ENCODE measurements at regions not wholly inside any gene's neighbourhood (a gene's known extent, or its start where the extent isn't known, plus 50 kb on each side); places are given as distances from the start of the nearest gene placed in this dataset.
"Not testable (repeated sequence)": the region's sequence is repeated elsewhere in the genome, so short reads cannot be mapped to it uniquely, and the experiment has no call there.

DNA sequence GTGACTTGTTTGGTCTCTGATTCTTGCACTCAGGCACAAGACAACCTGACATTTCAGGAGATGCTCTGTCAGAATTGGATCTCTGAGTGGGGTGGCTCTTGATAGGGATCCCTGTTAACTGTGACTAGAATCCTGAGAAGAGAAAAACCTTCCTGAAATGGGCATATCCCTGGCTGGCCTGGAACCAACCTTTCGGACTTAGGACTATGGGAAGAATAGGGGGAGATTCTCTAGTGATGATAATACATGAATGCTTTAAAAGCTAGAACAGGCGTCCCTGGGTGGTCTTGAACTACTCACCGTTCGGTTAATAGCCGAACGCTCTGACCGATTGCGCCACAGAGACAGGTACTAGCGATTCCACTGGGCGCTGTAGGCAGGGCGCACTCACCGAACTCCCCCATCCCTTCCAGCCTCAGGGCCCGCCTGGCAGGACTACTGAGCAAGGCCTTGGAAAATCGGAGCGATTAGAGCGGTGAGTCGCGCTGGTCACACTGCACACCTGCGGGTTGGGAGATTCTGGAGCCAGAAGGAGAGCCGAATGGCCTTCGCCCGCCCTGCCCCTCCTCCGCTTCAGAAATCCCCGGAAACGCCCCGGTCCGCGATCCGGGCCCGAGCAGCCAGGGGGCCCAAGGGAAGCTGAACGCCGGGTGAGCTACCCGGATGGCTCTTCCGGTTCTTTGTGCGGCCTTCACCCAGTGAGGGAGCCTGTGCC is 257.6 kb upstream of the NOTCH2NLA start:
- H3K27me3 ChIP-seq; H3K4me3 ChIP-seq (ENCODE audit: low read depth in 1 of 2, low read length in 1 of 2); H3K27ac ChIP-seq; H3K36me3 ChIP-seq; H3K9me3 ChIP-seq; H3K4me1 ChIP-seq (ENCODE audit: control insufficient read depth in 1 of 2, insufficient read depth in 1 of 2, low read depth in 1 of 2, low read length in 1 of 2): not testable (repeated sequence)

GRCh38 chr1:146484195-146484594 is 255.4 kb upstream of the NOTCH2NLA start:
- not testable (repeated sequence) for H3K4me1 ChIP-seq (ENCODE audit: control insufficient read depth in 1 of 2, insufficient read depth in 1 of 2, low read depth in 1 of 2, low read length in 1 of 2); H3K9me3 ChIP-seq; H3K36me3 ChIP-seq; H3K27ac ChIP-seq; H3K4me3 ChIP-seq (ENCODE audit: low read depth in 1 of 2, low read length in 1 of 2); H3K27me3 ChIP-seq

- H3K27ac ChIP-seq; H3K36me3 ChIP-seq; H3K4me1 ChIP-seq (ENCODE audit: control insufficient read depth in 1 of 2, insufficient read depth in 1 of 2, low read depth in 1 of 2, low read length in 1 of 2); H3K9me3 ChIP-seq; H3K4me3 ChIP-seq (ENCODE audit: low read depth in 1 of 2, low read length in 1 of 2); H3K27me3 ChIP-seq: not testable (repeated sequence)
Measured at GRCh38 chr1:146479188-146479587, 250.4 kb upstream of the NOTCH2NLA start.

DNA sequence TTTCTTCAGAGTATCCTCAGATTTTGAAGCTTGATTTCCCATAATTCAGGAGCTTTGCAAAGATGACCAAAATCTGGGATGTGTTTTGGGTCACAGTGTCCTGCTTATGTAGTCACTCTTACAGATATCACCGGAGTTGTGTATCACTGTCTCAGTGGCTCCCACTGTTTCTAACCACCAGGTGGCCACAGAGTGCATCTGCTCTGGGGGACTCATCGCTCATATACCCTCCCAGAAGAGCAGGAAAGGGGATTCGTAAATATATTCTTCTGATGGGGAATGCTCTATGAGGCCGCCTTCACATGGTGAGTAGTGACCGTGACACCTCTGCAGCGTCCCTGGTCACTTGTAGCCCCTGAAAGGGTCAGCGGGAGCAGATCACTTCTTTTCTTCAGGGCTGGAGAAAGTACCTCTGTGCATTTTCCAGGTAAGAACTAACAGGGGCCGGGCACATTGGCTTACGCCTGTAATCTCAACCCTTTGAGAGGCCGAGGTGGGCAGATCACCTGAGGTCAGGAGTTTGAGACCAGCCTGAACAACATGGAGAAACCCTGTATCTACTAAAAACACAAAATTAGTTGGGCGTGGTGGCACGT is 249.4 kb upstream of the NOTCH2NLA start:
- not testable (repeated sequence) for H3K4me3 ChIP-seq (ENCODE audit: low read depth in 1 of 2, low read length in 1 of 2); H3K36me3 ChIP-seq; H3K27me3 ChIP-seq; H3K27ac ChIP-seq; H3K4me1 ChIP-seq (ENCODE audit: control insufficient read depth in 1 of 2, insufficient read depth in 1 of 2, low read depth in 1 of 2, low read length in 1 of 2); H3K9me3 ChIP-seq

GRCh38 chr1:146475086-146475485 is 246.3 kb upstream of the NOTCH2NLA start:
- H3K27me3 ChIP-seq: peaks cover 12% of the 10 kb centered on the region
- not testable (repeated sequence) for H3K4me1 ChIP-seq (ENCODE audit: control insufficient read depth in 1 of 2, insufficient read depth in 1 of 2, low read depth in 1 of 2, low read length in 1 of 2); H3K36me3 ChIP-seq; H3K4me3 ChIP-seq (ENCODE audit: low read depth in 1 of 2, low read length in 1 of 2); H3K9me3 ChIP-seq; H3K27ac ChIP-seq

- not testable (repeated sequence) for H3K27ac ChIP-seq; H3K36me3 ChIP-seq; H3K9me3 ChIP-seq; H3K4me3 ChIP-seq (ENCODE audit: low read depth in 1 of 2, low read length in 1 of 2); H3K4me1 ChIP-seq (ENCODE audit: control insufficient read depth in 1 of 2, insufficient read depth in 1 of 2, low read depth in 1 of 2, low read length in 1 of 2)
- peaks cover 12% of the 10 kb centered on the region for H3K27me3 ChIP-seq
Measured at GRCh38 chr1:146474216-146474615, 245.4 kb upstream of the NOTCH2NLA start.

- not testable (repeated sequence) for H3K27me3 ChIP-seq; H3K9me3 ChIP-seq; H3K27ac ChIP-seq; H3K4me1 ChIP-seq (ENCODE audit: control insufficient read depth in 1 of 2, insufficient read depth in 1 of 2, low read depth in 1 of 2, low read length in 1 of 2); H3K36me3 ChIP-seq
- H3K4me3 ChIP-seq (ENCODE audit: low read depth in 1 of 2, low read length in 1 of 2): peak overlapping the region; percentile 38 to 60
Measured at GRCh38 chr1:146472192-146472861, 243.5 kb upstream of the NOTCH2NLA start.

GRCh38 chr1:146459939-146460338 is 231.1 kb upstream of the NOTCH2NLA start:
- not testable (repeated sequence) for H3K36me3 ChIP-seq; H3K27ac ChIP-seq; H3K4me3 ChIP-seq (ENCODE audit: low read depth in 1 of 2, low read length in 1 of 2); H3K4me1 ChIP-seq (ENCODE audit: control insufficient read depth in 1 of 2, insufficient read depth in 1 of 2, low read depth in 1 of 2, low read length in 1 of 2); H3K9me3 ChIP-seq; H3K27me3 ChIP-seq

- H3K9me3 ChIP-seq; H3K27ac ChIP-seq; H3K4me1 ChIP-seq (ENCODE audit: control insufficient read depth in 1 of 2, insufficient read depth in 1 of 2, low read depth in 1 of 2, low read length in 1 of 2); H3K36me3 ChIP-seq; H3K4me3 ChIP-seq (ENCODE audit: low read depth in 1 of 2, low read length in 1 of 2); H3K27me3 ChIP-seq: not testable (repeated sequence)
Measured at GRCh38 chr1:146459308-146459707, 230.5 kb upstream of the NOTCH2NLA start.

GRCh38 chr1:146448877-146449246 is 220.0 kb upstream of the NOTCH2NLA start:
- H3K27me3 ChIP-seq; H3K36me3 ChIP-seq; H3K27ac ChIP-seq; H3K9me3 ChIP-seq; H3K4me1 ChIP-seq (ENCODE audit: control insufficient read depth in 1 of 2, insufficient read depth in 1 of 2, low read depth in 1 of 2, low read length in 1 of 2); H3K4me3 ChIP-seq (ENCODE audit: low read depth in 1 of 2, low read length in 1 of 2): not testable (repeated sequence)

GRCh38 chr1:146448212-146448876 is 219.5 kb upstream of the NOTCH2NLA start:
- H3K4me3 ChIP-seq (ENCODE audit: low read depth in 1 of 2, low read length in 1 of 2); H3K36me3 ChIP-seq; H3K9me3 ChIP-seq; H3K27me3 ChIP-seq; H3K27ac ChIP-seq; H3K4me1 ChIP-seq (ENCODE audit: control insufficient read depth in 1 of 2, insufficient read depth in 1 of 2, low read depth in 1 of 2, low read length in 1 of 2): not testable (repeated sequence)

DNA sequence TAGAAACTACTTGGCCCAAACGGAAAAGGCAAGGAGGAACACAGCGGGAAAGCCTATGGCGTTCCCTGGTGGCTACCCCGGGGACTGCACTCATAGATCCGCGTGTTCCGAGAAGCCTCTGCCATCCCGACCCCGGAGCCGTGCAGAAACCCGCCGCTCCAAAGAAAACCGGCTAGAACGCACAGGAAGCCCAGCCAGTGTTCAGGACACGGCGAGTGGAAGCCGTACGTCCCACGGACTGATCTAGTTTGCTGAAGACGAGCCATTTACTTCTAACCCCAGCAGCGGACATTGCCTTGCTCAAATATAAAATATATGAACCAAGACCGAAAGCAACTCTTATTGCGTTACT is 215.0 kb upstream of the NOTCH2NLA start:
- H3K27me3 ChIP-seq; H3K4me1 ChIP-seq (ENCODE audit: control insufficient read depth in 1 of 2, insufficient read depth in 1 of 2, low read depth in 1 of 2, low read length in 1 of 2); H3K36me3 ChIP-seq; H3K4me3 ChIP-seq (ENCODE audit: low read depth in 1 of 2, low read length in 1 of 2); H3K9me3 ChIP-seq; H3K27ac ChIP-seq: not testable (repeated sequence)

- not testable (repeated sequence) for H3K36me3 ChIP-seq; H3K9me3 ChIP-seq; H3K27me3 ChIP-seq; H3K27ac ChIP-seq; H3K4me3 ChIP-seq (ENCODE audit: low read depth in 1 of 2, low read length in 1 of 2); H3K4me1 ChIP-seq (ENCODE audit: control insufficient read depth in 1 of 2, insufficient read depth in 1 of 2, low read depth in 1 of 2, low read length in 1 of 2)
Measured at GRCh38 chr1:146443088-146443870, 214.5 kb upstream of the NOTCH2NLA start.

Data from neutrophil (primary cell).